ENCODE measurements at regions not wholly inside any gene's neighbourhood (a gene's known extent, or its start where the extent isn't known, plus 50 kb on each side); places are given as distances from the start of the nearest gene placed in this dataset.

- TF ChIP-seq EZH2 (optimal IDR thresholded peaks at IDR 0.05; ENCODE audit: low read depth, low read length), result no peak
- TF ChIP-seq EZH2phosphoT487 (IDR thresholded peaks at IDR 0.05; ENCODE audit: low read length), result no peak
- TF ChIP-seq CTCF (IDR thresholded peaks at IDR 0.05; ENCODE audit: low read length), result no peak
- H3K36me3 ChIP-seq (replicated peaks; ENCODE audit: insufficient read depth, low read length), result no peaks in the 10 kb centered on the region
- H3K4me3 ChIP-seq (ENCODE audit: low read length), result no peak overlapping the region
- H4K20me1 ChIP-seq (ENCODE audit: insufficient read depth, low read length), result no peaks in the 10 kb centered on the region
- no peak overlapping the region for H3K9ac ChIP-seq (ENCODE audit: low read length)
- no peak overlapping the region for H3K4me2 ChIP-seq (ENCODE audit: low read depth, low read length)
- no peaks in the 10 kb centered on the region for H3K9me3 ChIP-seq (replicated peaks; ENCODE audit: insufficient read depth, low read length)
- H3K79me2 ChIP-seq (ENCODE audit: low read length), result no peaks in the 10 kb centered on the region
- DNase-seq, result no peak
- H3K27ac ChIP-seq (ENCODE audit: low read length), result no peak overlapping the region
- H2AFZ ChIP-seq (ENCODE audit: low read length), result no peak overlapping the region
- H3K9me2 ChIP-seq (replicated peaks; ENCODE audit: insufficient read depth, low read length), result no peaks in the 10 kb centered on the region
- no peaks in the 10 kb centered on the region for H3K27me3 ChIP-seq (replicated peaks; ENCODE audit: insufficient read depth, low read length)
- no peaks in the 10 kb centered on the region for H3K4me1 ChIP-seq (ENCODE audit: low read length)
- H3F3A ChIP-seq (ENCODE audit: insufficient read depth, low read length), result no peaks in the 10 kb centered on the region
These were observed 355.8 kb upstream of the LYPLAL1 start for GRCh38 chr1:218817691-218818465.

GRCh38 chr1:218823291-218823900, 350.3 kb upstream of the LYPLAL1 start:
- Histone ChIP-seq H3K9me2 (replicated peaks; ENCODE audit: insufficient read depth, low read length) (no peaks in the 10 kb centered on the region), H3K27me3 (replicated peaks; ENCODE audit: insufficient read depth, low read length) (no peaks in the 10 kb centered on the region), H4K20me1 (ENCODE audit: insufficient read depth, low read length) (no peaks in the 10 kb centered on the region), H3K79me2 (ENCODE audit: low read length) (no peaks in the 10 kb centered on the region), H3K4me2 (ENCODE audit: low read depth, low read length) (no peak overlapping the region), H3K36me3 (replicated peaks; ENCODE audit: insufficient read depth, low read length) (no peaks in the 10 kb centered on the region), H3K4me3 (ENCODE audit: low read length) (no peak overlapping the region), H3K4me1 (ENCODE audit: low read length) (no peaks in the 10 kb centered on the region), H3K9ac (ENCODE audit: low read length) (no peak overlapping the region), H3K9me3 (replicated peaks; ENCODE audit: insufficient read depth, low read length) (no peaks in the 10 kb centered on the region), H2AFZ (ENCODE audit: low read length) (no peak overlapping the region), H3K27ac (ENCODE audit: low read length) (no peak overlapping the region), H3F3A (ENCODE audit: insufficient read depth, low read length) (no peaks in the 10 kb centered on the region)
- no peak for DNase-seq
- no peak for TF ChIP-seq EZH2phosphoT487 (IDR thresholded peaks at IDR 0.05; ENCODE audit: low read length)
- TF ChIP-seq CTCF (IDR thresholded peaks at IDR 0.05; ENCODE audit: low read length), result no peak
- TF ChIP-seq EZH2 (optimal IDR thresholded peaks at IDR 0.05; ENCODE audit: low read depth, low read length), result no peak

- no peaks in the 10 kb centered on the region for H4K20me1 ChIP-seq (ENCODE audit: insufficient read depth, low read length)
- no peak for DNase-seq
These were observed 346.2 kb upstream of the LYPLAL1 start for GRCh38 chr1:218827486-218827885.

More at GRCh38 chr1:218827486-218827885, 346.2 kb upstream of the LYPLAL1 start:
- H3K4me2 ChIP-seq (ENCODE audit: low read depth, low read length), result no peak overlapping the region
- H3K36me3 ChIP-seq (replicated peaks; ENCODE audit: insufficient read depth, low read length), result no peaks in the 10 kb centered on the region
- H3K4me3 ChIP-seq (ENCODE audit: low read length), result no peak overlapping the region
- H3K4me1 ChIP-seq (ENCODE audit: low read length), result no peaks in the 10 kb centered on the region
- TF ChIP-seq EZH2phosphoT487 (IDR thresholded peaks at IDR 0.05; ENCODE audit: low read length) (no peak), CTCF (IDR thresholded peaks at IDR 0.05; ENCODE audit: low read length) (no peak), EZH2 (optimal IDR thresholded peaks at IDR 0.05; ENCODE audit: low read depth, low read length) (no peak)
- no peaks in the 10 kb centered on the region for H3K9me3 ChIP-seq (replicated peaks; ENCODE audit: insufficient read depth, low read length)
- no peak overlapping the region for H3K27ac ChIP-seq (ENCODE audit: low read length)
- no peaks in the 10 kb centered on the region for H3K27me3 ChIP-seq (replicated peaks; ENCODE audit: insufficient read depth, low read length)
- no peak overlapping the region for H2AFZ ChIP-seq (ENCODE audit: low read length)
- no peak overlapping the region for H3K9ac ChIP-seq (ENCODE audit: low read length)
- no peaks in the 10 kb centered on the region for H3K79me2 ChIP-seq (ENCODE audit: low read length)
- H3F3A ChIP-seq (ENCODE audit: insufficient read depth, low read length), result no peaks in the 10 kb centered on the region
- no peaks in the 10 kb centered on the region for H3K9me2 ChIP-seq (replicated peaks; ENCODE audit: insufficient read depth, low read length)

Data from MM.1S (cell line).